Large intestine (tissue), 3 donors: ENCODE measurements at regions not wholly inside any gene's neighbourhood (a gene's known extent, or its start where the extent isn't known, plus 50 kb on each side); places are given as distances from the start of the nearest gene placed in this dataset.

Experiments
- DNase-seq, 2 donors: peaks; one replicate each; pipeline versions ENCODE4 v3.0.0 to v3.0.0-alpha.2; 2013
- H3K27ac ChIP-seq: one replicate; pipeline ENCODE4 v1.5.1; 2013; ENCODE audit warnings: low read length
- H3K27me3 ChIP-seq: 2 replicates; pipeline ENCODE4 v1.6.1; 2013; ENCODE audit warnings: low read length; ENCODE audit not compliant: control insufficient read depth, insufficient read depth
- H3K36me3 ChIP-seq: 2 replicates; pipeline ENCODE4 v1.6.1; 2013; ENCODE audit warnings: low read length; ENCODE audit not compliant: control insufficient read depth, insufficient read depth
- H3K4me1 ChIP-seq: one replicate; pipeline ENCODE4 v1.6.1; 2013; ENCODE audit warnings: low read length; ENCODE audit not compliant: control insufficient read depth, insufficient read depth
- H3K4me3 ChIP-seq: one replicate; pipeline ENCODE4 v1.5.1; 2013; ENCODE audit warnings: low read length
- H3K9me3 ChIP-seq: one replicate; pipeline ENCODE4 v1.6.1; 2013; ENCODE audit warnings: mild to moderate bottlenecking, low read depth, low read length, moderate library complexity; ENCODE audit not compliant: control insufficient read depth
- WGBS: methylation state at CpG from one replicate; pipeline ENCODE4 v1.1.5; 2013; ENCODE audit warnings: low lambda C conversion rate; ENCODE audit not compliant: insufficient coverage; 5-methylcytosine and 5-hydroxymethylcytosine counted together

GRCh38 chr5:68994645-68995044 lies 99.2 kb upstream of the SLC30A5 start:
- Histone ChIP-seq H3K27me3 (no peaks in the 10 kb centered on the region), H3K4me1 (no peaks in the 10 kb centered on the region), H3K36me3 (no peaks in the 10 kb centered on the region), H3K4me3 (no peak overlapping the region), H3K9me3 (no peaks in the 10 kb centered on the region), H3K27ac (no peak overlapping the region)
- 60% methylated on average over 1 of the region's 4 CpGs for whole genome bisulfite sequencing
- DNase-seq, result no peak

- H3K27me3 ChIP-seq, result no peaks in the 10 kb centered on the region
- no peak overlapping the region for H3K4me3 ChIP-seq
- H3K36me3 ChIP-seq, result no peaks in the 10 kb centered on the region
- no peaks in the 10 kb centered on the region for H3K4me1 ChIP-seq
- 89% methylated on average over 4 of the region's 11 CpGs for WGBS
- H3K27ac ChIP-seq, result no peak overlapping the region
- no peak for DNase-seq
- no peaks in the 10 kb centered on the region for H3K9me3 ChIP-seq
These were observed 97.8 kb upstream of the SLC30A5 start for GRCh38 chr5:68995845-68996545.

- no peaks in the 10 kb centered on the region for H3K36me3 ChIP-seq
- no peak overlapping the region for H3K4me3 ChIP-seq
- no peak for DNase-seq
- no peak overlapping the region for H3K27ac ChIP-seq
- H3K9me3 ChIP-seq, result no peaks in the 10 kb centered on the region
- no peaks in the 10 kb centered on the region for H3K27me3 ChIP-seq
- WGBS, result no CpG with 5 or more reads among the region's 3 CpGs
- H3K4me1 ChIP-seq, result no peaks in the 10 kb centered on the region
These were observed 94.6 kb upstream of the SLC30A5 start for GRCh38 chr5:68999181-68999580.

- H3K4me1 ChIP-seq, result no peaks in the 10 kb centered on the region
- no peak overlapping the region for H3K27ac ChIP-seq
- DNase-seq, result no peak
- no CpG with 5 or more reads among the region's 5 CpGs for WGBS
- no peaks in the 10 kb centered on the region for H3K27me3 ChIP-seq
- H3K4me3 ChIP-seq, result no peak overlapping the region
- H3K36me3 ChIP-seq, result no peaks in the 10 kb centered on the region
- no peaks in the 10 kb centered on the region for H3K9me3 ChIP-seq
These were observed 93.4 kb upstream of the SLC30A5 start for GRCh38 chr5:69000216-69000919.

- Histone ChIP-seq H3K36me3 (no peaks in the 10 kb centered on the region), H3K4me1 (no peaks in the 10 kb centered on the region), H3K4me3 (no peak overlapping the region), H3K9me3 (no peaks in the 10 kb centered on the region), H3K27ac (no peak overlapping the region), H3K27me3 (no peaks in the 10 kb centered on the region)
- WGBS, result 70% methylated on average over 2 of the region's 2 CpGs
- DNase-seq, result no peak
These were observed 92.9 kb upstream of the SLC30A5 start for GRCh38 chr5:69000949-69001348.

- H3K4me1 ChIP-seq, result no peaks in the 10 kb centered on the region
- H3K27me3 ChIP-seq, result no peaks in the 10 kb centered on the region
- no peaks in the 10 kb centered on the region for H3K36me3 ChIP-seq
- no peak overlapping the region for H3K27ac ChIP-seq
- no peak overlapping the region for H3K4me3 ChIP-seq
- DNase-seq, result no peak
- no peaks in the 10 kb centered on the region for H3K9me3 ChIP-seq
- no CpG with 5 or more reads among the region's 4 CpGs for WGBS
These were observed 92.2 kb upstream of the SLC30A5 start for GRCh38 chr5:69001627-69002026.

GRCh38 chr5:69004127-69004526 lies 89.7 kb upstream of the SLC30A5 start:
- WGBS, result 86% methylated on average over 1 of the region's 3 CpGs

GRCh38 chr5:69004676-69005075 lies 89.1 kb upstream of the SLC30A5 start:
- no peak overlapping the region for H3K27ac ChIP-seq
- H3K4me3 ChIP-seq, result no peak overlapping the region
- H3K36me3 ChIP-seq, result no peaks in the 10 kb centered on the region
- H3K27me3 ChIP-seq, result no peaks in the 10 kb centered on the region
- no peak for DNase-seq
- H3K9me3 ChIP-seq, result no peaks in the 10 kb centered on the region
- WGBS, result no CpG with 5 or more reads among the region's 3 CpGs
- H3K4me1 ChIP-seq, result no peaks in the 10 kb centered on the region

More at GRCh38 chr5:69004127-69004526, 89.7 kb upstream of the SLC30A5 start:
- Histone ChIP-seq H3K4me1 (no peaks in the 10 kb centered on the region), H3K4me3 (no peak overlapping the region), H3K36me3 (no peaks in the 10 kb centered on the region), H3K27me3 (no peaks in the 10 kb centered on the region), H3K9me3 (no peaks in the 10 kb centered on the region), H3K27ac (no peak overlapping the region)
- DNase-seq, result no peak

GRCh38 chr5:69006030-69006429 lies 87.8 kb upstream of the SLC30A5 start:
- no peak for DNase-seq

GRCh38 chr5:69007163-69007562 lies 86.7 kb upstream of the SLC30A5 start:
- DNase-seq, result peak in 1 of 2 donors; percentile 8
- H3K27ac ChIP-seq, result no peak overlapping the region

More at GRCh38 chr5:69006030-69006429, 87.8 kb upstream of the SLC30A5 start:
- no peaks in the 10 kb centered on the region for H3K4me1 ChIP-seq
- no peak overlapping the region for H3K27ac ChIP-seq
- H3K36me3 ChIP-seq, result no peaks in the 10 kb centered on the region
- no peak overlapping the region for H3K4me3 ChIP-seq
- H3K9me3 ChIP-seq, result no peaks in the 10 kb centered on the region
- no peaks in the 10 kb centered on the region for H3K27me3 ChIP-seq
- no CpG with 5 or more reads among the region's 2 CpGs for WGBS

More at GRCh38 chr5:69007163-69007562, 86.7 kb upstream of the SLC30A5 start:
- H3K27me3 ChIP-seq, result no peaks in the 10 kb centered on the region
- no peaks in the 10 kb centered on the region for H3K36me3 ChIP-seq
- H3K4me3 ChIP-seq, result no peak overlapping the region
- no peaks in the 10 kb centered on the region for H3K4me1 ChIP-seq
- no peaks in the 10 kb centered on the region for H3K9me3 ChIP-seq
- 100% methylated on average over 1 of the region's 4 CpGs for WGBS
